GM19043 (cell line): ENCODE measurements at regions not wholly inside any gene's neighbourhood (a gene's known extent, or its start where the extent isn't known, plus 50 kb on each side); places are given as distances from the start of the nearest gene placed in this dataset.

Experiments used
- ATAC-seq: cut with Tn5 transposase; IDR thresholded peaks from one replicate; pipeline ENCODE4 v1.9.1; 2021; ENCODE audit warnings: low read depth; ENCODE audit not compliant: unreplicated experiment

DNA sequence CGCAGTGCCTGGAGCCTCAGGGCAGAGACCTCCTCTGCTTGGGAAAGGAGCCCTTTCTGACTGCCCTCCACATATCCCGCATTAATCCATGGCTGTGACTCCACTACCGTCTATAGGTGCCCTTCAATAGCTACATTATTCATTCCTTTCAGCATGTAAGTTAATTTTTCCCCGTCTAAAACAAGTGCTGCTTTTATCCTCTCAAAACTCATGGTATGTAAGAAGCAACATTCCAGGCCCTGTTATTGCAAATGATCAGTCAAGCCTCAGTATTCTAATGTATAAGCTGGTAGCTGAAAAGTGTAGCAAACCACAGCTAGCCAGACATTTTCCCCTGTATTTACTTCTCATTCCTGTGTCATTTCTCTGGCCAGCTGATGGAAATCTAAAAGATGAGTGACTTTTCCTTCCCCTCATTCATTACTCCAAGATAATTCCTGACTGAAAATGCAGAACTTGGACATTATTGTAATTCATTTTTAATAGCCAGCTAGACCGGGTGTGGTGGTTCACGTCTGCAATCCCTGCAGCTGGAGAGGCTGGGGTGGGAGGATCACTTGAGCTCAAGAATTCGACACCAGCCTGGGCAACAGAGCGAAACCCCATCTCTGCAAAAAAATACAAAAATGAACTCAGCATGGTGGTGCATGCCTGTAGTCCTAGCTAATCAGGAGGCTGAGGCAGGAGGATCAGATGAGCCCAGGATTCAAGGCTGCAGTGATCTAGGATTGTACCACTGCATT lies 88.5 kb upstream of the SOD1 start:
- ATAC-seq = no peak

DNA sequence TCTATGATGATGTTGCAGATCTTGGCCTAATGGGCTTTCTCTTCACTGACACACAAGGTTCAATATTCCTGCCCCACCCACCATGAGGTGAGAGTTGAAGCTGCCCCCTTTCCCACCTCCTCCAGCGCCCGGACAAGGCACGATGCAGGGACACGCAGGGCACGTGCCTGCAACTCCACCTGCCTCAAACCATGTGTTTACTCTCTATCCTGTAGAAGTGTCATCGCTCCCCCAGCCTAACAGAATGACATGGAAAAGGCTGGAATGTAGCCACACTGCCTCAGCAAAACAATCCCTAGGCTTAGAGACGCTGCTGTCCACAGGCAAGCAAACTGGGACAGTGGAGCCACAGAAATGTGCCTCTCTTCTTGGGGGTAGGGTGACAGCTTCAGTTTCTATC lies 92.9 kb upstream of the SOD1 start:
- no peak for ATAC-seq

DNA sequence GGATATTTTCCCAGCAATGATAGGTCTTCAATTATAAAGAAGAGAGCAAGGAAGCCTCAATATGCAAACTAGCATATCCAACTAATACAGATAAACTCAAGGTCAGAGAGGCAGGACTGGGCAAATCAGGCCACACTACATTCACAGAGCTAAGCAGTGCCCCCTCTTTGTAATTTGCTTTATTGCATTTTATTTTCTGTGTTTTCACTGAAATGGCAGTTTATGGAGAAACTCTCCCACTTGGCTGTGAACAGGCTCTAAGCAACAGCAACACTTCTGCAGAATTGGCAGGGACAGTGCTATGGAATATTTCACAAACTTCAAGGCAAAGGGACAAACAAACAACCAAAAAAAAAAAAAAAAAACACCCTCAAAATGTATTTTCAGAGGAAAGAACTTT lies 93.4 kb upstream of the SOD1 start:
- ATAC-seq = no peak

DNA sequence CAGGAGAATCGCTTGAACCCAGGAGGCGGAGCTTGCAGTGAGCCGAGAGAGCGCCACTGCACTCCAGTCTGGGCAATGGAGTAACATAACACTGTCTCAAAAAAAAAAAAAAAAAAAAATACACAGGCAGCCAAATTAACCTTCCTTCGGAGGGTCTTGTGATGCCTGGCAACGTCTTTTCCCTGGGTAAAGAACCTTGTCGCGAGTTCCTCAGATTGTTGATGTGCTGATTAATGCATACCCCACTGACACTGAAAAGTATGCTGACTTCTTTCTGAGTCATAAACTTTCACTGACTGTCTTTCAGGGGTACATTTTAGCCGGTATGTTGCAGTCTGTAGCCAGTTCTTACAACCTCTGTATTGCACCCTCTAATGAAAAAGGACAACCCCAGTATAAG lies 95.1 kb upstream of the SOD1 start:
- no peak for ATAC-seq

DNA sequence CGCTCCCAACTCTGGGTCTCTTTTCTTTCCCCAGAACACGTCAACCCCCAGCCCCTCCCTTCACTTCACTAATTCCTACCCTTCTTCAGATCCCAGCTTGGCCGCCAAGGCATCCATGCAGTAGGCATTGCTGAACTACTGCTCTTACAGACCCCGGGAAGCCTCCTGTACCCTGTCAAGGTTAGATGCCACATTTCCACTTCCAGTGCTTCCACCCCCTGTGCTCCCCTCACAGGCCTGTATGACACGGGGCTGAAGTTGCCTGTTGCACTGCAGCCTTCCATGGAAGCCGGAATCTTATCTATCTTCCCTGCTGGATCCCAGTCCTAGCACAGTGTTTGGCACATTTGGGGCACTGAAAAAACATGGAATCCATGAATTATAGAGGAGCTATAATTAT lies 99.0 kb upstream of the SOD1 start:
- no peak for ATAC-seq

DNA sequence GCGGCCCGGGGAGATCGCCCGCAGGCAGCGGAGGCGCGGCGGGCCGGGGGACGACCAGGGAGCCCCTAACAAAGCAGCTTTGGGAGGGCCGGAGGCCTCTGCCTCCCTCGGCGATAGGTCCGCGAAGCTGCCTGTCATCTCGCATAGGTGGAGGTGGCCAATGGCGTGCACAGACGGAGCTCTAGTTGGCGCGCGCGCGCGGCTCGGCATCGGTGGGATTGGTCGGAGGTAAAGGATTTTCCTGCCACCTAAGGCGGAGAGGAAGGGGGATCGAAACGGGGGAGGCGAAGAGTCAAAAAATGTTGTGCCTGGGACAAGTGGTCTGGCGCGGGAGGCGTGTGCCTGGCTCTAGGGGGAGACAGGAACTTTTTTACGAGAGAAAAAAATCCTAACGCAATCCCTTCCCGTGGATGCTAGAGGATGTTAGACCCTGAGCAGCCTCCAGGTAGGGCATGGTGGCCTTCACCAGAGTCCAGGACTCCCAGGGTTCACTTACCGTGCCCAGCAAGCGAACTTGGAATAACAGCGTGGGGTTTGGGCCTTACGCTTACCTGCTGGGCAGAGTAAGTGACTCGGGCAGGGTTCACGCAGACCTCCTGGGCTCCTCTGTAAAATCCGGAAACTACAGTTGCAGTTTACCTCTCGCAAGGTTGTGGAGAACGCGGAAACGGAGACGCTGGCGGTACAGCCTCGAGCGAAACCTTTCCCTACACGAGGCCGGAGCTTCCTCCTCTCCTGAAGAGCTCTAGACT lies 99.9 kb upstream of the SOD1 start:
- ATAC-seq = peak; percentile 75

DNA sequence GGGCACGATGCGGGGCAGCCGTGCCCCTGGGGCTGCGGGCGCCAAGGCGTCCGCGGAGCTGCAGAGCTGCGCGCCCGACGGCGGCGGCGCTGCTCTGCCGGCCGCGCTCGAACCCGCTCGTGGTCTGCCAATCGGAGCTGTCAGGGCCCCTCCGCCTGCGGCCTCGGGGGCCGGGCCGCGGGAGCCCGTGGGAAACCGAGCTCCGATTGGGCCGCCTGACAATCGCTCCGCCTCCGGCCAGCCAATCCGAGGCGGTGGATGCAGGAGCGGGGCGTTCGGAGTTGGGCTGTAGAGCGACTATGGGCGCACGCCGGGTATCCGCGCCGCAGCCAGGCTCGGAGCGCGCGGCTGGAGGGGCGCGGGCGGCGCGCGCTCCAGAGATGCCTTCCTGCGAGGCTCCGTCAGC lies 100.5 kb upstream of the SOD1 start:
- peak; percentile 81 for ATAC-seq

DNA sequence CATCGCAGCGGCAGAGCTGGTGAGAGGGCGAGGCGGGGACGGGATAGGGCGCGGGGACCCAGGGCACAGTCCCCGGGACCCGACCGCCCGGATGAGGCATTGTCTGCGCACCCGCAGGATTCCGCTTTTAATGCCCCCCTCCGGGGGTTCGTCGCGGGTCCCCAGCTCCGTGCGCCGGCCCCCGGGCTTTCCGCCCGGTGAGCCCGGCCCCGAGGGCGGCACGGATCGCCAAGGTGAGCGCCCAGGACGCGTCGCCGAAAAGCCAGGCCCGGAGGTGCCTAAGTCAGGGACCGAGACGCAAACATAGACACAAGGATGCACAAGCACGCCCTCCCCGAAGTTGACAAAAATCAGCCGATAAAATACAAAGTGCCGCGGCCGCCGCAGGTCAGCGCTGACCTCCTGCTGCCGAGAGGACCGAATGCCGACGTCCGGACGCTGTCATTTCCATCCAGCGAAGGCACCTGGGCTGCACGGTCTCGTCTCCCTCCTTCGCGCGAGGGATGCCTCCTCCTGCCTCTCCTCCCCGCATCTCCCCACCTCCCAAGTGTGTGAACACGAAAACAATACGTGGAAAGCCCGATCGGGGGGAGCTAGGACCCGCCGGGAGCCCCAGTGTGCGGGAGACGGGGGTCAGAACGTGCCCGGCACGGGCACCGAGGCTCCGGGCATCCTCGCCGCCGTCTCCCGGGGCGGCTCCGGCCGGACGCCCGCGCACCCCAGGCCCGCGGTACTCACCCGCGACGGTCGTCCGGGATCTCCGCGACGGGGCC lies 101.1 kb upstream of the SOD1 start:
- no peak for ATAC-seq

DNA sequence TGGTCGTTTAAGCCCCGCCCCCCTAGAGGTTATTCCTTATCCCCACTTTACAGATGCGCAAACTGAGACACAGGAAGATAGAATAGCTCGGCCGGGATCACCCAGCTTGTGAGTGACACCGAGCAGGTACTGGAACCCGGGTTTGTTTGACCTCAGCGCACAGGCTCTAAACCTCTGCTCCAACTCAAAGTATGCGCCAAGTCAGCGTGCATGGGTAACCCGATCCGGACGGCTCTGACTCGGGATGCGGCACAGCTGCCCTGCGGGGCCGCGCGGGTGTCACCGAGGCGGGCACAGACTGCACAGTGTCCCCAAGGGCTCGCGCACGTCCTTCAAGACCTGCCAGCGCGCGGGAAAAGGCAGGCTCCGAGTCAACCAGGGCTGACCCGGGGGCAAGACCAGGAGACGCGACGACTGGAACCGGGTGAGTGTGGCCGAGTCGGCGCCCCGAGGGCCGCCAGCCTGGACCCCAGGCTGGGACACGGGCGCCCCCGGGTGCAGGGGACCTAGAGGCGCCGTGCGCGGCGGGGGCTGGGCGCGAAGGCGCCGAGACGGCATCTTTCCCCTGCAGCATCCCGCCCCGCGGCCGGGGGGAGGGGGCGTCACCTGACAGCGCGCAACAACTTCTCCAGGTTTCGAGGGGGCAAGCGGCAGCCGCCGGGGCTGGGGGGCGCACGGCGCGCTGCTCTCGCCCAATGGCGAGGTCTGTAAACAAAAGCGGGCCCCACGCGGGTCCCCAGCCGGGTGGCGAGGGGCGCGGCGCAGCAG lies 101.9 kb upstream of the SOD1 start:
- no peak for ATAC-seq

DNA sequence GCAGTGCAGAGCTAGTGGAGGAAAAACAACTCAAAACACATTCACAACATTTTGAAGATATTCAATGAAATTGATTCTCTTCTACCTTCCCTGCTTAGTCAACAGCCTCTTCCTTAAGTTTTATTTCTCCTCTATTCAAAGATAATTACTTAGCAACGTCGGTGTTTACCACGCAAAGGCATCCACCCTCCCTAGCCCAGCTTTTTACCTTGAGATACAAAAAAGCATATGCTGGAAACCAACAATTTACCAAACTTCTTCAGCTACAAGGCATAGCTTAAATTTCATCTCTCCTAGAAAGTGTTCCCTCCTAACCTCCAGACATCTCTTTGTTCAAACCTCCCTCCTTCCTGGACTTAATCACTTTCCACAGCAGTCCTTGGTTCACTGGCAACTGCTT lies 102.8 kb upstream of the SOD1 start:
- ATAC-seq = no peak

DNA sequence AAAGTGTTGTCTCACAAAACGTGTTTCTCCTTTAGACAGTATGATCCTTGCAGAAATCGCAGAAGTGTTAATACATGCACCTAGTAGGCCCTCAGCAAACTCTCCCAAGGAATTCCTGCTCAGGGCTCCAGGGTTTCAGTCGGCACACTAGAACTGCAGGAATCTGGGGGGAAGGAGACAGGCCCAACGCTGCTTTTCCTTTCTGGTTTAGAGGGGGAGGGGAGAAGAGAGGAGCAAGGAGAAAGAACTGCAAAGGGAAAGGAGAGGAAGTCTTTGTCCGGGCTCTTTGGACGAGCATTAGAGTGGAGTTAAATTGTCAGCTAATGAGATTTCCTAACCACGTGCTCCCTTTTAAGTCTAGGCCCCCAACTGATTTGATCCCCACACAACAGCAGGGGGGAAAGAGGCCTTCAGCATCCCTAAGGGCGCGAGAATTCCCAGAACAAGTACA lies 103.7 kb upstream of the SOD1 start:
- ATAC-seq = no peak

DNA sequence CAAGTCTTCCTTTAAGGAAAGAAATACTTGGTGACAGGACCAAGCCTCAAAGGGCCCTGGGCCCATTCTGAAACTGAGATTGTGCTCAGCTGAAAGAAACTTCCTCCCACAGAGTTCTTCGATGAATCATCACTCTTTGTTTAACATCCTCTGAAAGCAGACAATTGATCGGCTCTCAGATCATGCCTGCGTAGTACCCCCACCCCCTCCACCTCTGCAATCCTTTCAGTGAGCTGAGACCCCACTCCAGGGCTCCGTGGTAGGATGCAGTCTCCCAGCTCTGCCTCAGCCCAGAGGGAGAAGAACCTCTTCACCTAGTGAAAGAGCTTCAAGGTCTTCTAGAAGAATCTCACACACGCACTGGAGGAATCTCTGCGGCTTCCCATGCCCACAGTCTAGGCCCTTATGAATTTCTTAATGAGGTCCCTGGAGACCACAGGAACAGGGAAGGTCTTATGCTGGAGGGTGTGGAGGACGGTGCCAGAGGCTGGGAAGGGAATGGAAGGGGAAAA lies 104.9 kb upstream of the SOD1 start:
- ATAC-seq = peak; percentile 35

DNA sequence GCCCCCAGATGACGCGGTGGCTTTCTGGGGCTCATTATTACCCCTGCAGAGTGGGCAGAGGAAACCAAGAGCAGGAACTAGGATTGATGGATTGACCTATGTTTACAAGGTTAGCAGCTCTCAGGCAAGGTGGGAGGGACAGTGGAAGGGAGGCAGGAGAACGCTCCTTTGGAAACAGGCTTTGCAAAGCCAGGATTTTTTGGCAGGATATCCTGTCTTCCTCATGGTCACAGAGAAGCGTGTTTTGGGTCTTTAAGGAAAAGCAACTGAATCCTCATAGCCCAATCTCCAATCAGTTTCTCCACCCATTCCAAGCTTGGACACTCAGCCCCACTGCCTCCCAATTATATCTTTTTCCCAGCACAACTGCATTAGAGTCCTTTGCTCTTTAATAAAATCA lies 105.6 kb upstream of the SOD1 start:
- ATAC-seq = no peak

DNA sequence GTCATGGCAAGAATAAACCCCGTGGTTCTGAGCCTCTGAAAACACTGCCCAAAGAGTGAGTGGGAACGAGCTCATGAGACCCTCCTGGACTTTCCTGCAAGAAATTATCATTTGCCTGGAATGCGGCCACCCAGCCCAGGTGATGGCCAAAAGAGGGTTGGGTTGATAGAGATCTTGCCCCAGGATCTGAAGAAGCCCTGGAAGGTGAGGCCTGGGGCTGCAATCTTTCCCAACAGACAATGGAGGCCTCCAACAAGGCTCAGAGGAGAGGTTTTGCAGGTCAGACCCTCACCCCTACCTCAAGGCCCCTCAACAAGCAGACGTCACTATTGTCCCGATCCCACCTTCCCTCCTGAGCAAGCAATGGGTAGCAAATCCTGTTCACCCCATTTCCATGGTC lies 106.0 kb upstream of the SOD1 start:
- ATAC-seq = no peak

DNA sequence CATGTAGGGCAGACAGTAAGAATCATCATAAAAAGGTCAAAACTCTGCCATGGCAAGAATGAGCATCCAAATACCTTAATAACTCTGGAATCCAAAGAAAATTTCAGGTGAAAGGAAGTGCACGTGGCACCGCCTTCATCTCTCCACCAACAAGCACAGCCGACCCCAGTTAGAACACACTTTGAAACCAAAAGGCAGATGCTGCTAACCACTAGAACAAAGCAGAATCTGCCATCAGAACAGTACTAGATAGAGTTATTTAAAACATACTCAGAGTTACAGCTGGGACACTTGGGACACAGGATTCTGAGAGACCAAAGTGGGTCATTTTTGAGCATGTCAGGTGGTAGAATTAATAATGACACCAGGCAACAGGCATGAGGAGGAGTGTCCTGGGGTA lies 106.7 kb upstream of the SOD1 start:
- no peak for ATAC-seq

DNA sequence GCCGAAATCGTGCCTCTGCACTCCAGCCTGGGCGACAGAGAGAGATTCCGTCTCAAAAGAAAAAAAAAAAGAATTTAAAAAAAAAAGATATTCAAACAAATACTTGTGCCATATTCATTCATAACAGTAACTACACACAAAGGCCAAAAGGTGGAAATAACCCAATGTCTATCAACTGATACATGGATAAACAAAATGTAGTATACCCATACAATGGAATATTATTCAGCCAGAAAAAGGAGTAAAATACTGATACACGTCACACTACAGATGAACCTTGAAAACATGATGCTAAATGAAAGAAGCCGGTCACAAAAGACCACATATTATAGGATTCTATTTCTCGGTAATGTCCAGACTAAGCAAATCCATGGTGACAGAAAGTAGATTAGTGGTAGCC lies 109.4 kb upstream of the SOD1 start:
- no peak for ATAC-seq

DNA sequence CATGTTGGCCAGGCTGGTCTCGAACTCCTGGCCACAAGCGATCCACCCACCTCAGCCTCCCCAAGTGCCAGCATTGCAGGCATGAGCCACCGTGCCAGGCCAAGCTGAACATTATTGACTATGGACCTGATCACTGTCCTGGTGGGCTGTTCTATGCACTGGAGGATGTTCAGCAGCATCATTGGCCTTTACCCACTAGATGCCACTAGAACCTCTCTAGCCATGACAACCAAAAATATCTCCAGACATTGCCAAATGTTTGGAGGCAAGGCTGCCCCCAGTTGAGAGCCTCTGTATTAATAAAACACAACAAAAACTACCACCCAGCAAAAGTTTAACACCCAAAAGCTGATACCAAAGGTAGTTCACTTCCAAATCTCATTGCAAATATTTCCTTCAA lies 110.8 kb upstream of the SOD1 start:
- no peak for ATAC-seq

DNA sequence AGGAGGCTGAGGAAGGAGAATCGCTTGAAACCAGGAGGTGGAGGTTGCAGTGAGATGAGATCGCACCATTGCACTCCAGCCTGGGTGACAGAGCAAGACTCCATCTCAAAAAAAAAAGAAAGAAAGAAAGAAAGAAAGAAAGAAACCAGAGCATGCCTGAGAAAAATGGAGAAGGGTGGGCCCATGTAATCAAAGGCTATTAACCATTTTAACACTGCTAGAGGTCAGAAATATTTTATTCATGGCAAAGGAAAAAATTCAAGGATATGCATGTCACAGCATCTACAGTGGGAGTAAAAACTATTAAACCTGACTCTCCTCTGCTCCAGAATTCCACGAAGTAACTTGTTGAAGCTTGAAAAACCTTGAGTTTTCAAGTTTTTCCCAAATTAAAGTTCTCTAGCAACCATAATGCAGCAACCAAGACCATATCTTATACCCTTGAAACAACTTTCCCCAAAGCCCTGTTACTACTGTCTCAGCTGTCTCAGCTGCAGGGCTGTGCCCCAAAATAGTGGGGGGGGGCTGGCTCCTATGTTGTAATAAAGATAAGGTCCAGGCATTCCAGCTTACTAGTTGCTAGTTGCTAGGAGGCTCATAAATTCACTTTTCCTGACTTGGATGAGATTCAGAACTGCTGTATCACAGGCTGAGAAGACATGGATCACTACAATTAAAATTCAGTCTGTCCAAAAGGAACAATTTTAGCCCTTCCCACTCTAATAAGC lies 112.9 kb upstream of the SOD1 start:
- ATAC-seq = no peak

DNA sequence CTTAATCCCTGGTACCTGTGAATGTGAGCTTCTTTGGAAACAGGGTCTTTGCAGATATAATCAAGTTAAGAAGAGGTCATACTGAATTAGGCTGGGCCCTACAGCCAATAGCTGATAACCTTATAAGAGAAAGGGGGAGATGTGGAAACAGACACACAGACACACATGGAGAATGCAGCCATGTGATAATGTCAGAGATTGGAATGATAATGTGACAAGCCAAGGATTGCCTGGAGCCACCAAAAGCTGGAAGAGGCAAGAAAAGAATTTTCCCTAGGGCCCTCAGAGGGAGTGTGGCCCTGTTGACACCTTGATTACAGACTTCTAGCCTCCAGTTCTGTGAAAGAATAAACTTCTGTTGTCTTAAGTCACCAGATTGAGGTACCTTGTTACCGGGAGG lies 114.5 kb upstream of the SOD1 start:
- no peak for ATAC-seq

DNA sequence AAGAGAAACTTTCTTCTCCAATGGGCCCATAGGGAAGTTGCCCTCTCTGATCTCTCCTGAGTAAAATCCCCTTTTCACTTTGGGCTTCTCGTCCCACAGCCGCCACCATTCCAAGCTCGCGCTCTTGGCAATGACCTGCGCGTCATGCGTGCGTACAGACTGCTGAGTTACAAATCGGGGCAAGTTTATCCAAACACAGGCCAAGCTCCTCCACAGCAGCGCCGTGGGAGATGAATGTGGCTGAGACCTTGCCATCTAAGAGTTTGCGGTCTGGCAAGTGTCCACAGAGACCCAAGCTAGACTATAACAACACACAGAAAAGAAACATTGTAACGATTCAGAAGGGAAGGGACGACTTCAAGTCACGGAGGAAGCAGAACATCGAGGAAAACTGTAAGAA lies 116.3 kb upstream of the SOD1 start:
- no peak for ATAC-seq
